ENCODE measurements at regions not wholly inside any gene's neighbourhood (a gene's known extent, or its start where the extent isn't known, plus 50 kb on each side); places are given as distances from the start of the nearest gene placed in this dataset.

GRCh38 chr6:62980093-62980492, 231.2 kb upstream of the FKBP1C start:
- TF ChIP-seq CTCF (IDR thresholded peaks at IDR 0.05; ENCODE audit: insufficient read depth, low read length) (no peak), POLR2AphosphoS5 (IDR thresholded peaks at IDR 0.05; ENCODE audit: low read depth) (no peak), REST (IDR thresholded peaks at IDR 0.05; ENCODE audit: insufficient replicate concordance, low read depth) (no peak), GABPA (IDR thresholded peaks at IDR 0.05; ENCODE audit: low read depth) (no peak), SPI1 (IDR thresholded peaks at IDR 0.05; ENCODE audit: borderline replicate concordance, low read depth) (no peak)
